Right ventricle myocardium superior (tissue), 1 donor: ENCODE measurements at regions not wholly inside any gene's neighbourhood (a gene's known extent, or its start where the extent isn't known, plus 50 kb on each side); places are given as distances from the start of the nearest gene placed in this dataset.

ENCODE experiments used
- ATAC-seq: fragments of 200-7000 bp; cut with Tn5 transposase; one replicate; pipeline ENCODE4 v1.9.1; 2020; ENCODE audit warnings: mild to moderate bottlenecking; ENCODE audit not compliant: poor library complexity
- DNase-seq: peaks from one replicate; pipeline ENCODE4 v3.0.0-alpha.2; 2020
- intact Hi-C: fragments of 100-400 bp; cut with DNase I; formaldehyde crosslinking; loops from one replicate; pipeline ENCODE4 v1.11.2; 2022
- donor health status: DM: no; HTN: yes; CAD: no; lungs with severe emphysema.

DNA sequence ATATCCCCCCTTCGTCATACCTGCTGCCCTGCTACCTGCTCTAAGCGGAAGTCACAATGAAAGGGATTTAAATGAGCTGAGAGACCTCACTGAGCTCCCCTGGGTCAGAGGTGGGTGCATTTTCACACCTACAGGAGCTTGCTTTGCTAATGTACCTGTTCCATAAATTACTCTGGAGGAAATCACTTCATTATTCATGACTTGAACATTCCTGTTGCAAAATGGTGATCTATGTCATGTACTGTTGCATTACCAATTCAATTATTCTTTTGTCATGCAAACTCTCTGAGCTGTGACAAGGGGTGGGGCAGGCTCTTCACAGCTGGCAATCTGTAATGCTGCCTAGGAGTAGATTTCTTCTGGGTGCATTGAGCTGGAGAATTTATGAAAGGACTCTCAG lies 761.3 kb downstream of the TSN start:
- ATAC-seq (no peak), DNase-seq (no peak)
- intact Hi-C loops = no loop called here

DNA sequence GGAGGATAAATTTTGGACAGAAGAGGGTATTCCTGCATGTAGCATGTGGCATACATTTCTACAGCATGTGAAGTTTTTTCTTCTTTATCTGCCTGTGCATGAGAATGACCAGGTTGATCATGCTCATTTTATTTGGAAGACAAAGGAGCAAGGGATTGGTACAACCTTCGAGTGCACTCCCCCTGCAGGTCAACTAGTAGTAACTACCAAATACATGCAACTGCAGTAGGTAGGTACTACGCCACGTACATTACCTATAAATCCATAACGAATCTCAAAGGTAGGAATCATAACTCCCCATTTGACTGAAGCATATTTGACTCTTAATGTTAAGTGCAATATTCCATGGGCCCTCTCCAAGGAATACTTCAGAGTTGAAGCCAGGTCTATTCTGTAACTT lies 763.9 kb downstream of the TSN start:
- intact Hi-C loops = no loop called here
- ATAC-seq = no peak

DNA sequence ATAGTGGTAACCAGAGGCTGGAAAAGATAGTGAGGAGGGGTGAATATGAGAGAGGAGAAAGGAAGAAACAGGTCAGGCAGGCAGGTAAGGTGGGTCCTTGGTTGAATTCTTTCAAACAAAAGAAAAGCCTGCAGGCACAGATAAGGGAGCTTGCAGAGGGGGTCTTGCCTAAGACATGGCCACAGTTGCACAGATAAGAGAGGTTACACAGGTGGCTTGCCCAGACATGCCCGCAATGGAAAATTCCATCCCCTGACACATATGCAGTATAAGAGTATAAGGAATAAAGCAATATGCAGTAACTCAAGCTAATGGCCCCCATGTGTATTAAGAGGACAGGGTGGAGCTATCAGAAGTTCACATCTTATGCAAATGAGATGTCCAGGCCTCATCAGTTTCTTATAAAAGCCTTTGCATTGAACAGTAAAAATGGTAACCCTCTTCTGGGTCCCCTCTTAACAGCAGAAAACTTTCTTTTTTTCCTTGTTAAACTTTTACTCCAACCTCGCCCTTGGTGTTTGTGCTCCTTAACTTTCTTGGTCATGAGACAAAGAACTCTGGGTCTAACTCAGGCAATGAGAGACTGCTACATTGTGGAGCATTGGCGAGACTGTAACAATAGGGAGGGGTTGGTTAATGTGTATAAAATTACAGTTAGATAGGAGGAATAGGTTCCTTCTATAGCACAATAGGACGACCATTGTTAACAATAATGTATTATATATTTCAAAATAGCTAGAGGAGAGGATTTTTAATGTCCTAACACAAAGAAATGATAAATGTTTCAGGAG lies 764.6 kb downstream of the TSN start:
- DNase-seq (no peak), ATAC-seq (no peak)
- intact Hi-C loops = no loop called here

More for the DNA sequence above, 763.9 kb downstream of the TSN start:
- DNase-seq = no peak

DNA sequence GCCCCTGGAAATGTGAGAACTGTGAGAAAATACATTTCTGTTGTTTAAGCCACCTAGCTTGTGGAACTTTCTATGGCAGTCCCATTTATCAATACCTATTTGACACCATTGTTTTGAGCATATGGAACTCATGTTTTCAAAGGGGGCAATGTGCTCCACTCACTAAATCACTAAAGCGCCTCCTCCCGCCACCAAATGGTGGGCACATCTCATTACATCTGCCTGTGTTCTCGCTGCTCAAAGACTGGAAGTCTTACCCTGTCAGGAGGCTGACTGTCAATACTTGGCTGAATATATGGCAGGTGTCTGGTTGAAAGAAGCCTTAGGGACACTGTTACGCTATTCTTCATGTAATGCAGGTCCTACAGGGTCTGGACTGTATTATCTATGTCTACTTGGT lies 767.7 kb downstream of the TSN start:
- ATAC-seq = no peak
- no peak for DNase-seq
- intact Hi-C loops = no loop called here

DNA sequence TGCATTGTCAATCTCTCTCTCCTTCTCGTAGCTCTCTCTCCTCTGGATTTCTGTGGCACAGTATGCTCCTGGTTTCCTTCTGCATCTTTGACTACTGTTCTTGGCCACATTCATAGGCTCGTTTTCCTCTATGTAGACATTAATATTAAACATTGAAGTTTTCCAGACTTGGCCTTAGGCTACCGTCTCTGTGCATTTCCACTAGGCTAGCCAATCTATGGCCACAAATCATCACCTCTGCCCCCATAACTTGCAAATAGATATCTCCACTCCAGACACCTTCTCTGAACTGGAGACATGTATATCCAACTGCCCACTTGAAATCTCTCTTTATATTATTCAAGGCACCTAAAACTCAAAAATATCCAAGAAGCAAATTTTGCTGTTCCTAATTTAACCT lies 768.5 kb downstream of the TSN start:
- no peak for DNase-seq
- intact Hi-C loops = no loop called here
- ATAC-seq = no peak

DNA sequence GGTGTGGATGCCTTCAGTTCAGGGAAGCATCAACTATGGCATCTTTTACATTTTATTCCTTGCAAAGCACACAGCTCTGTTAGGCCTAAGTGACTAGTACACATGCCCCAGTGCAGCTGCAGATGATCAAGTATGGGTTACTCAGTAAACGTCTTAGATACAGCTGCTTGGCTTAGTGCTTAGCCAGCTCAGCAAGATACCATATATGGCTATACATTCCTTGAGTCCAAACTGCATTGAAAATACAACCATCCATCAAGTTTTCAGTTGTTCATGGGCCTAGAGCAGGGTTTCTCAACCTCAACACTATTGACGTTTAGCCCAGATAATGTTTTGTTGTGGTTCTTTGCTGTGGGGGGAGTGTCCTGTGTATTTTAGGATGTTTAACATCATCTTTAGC lies 769.9 kb downstream of the TSN start:
- ATAC-seq (no peak), DNase-seq (no peak)
- intact Hi-C loops = no loop called here

DNA sequence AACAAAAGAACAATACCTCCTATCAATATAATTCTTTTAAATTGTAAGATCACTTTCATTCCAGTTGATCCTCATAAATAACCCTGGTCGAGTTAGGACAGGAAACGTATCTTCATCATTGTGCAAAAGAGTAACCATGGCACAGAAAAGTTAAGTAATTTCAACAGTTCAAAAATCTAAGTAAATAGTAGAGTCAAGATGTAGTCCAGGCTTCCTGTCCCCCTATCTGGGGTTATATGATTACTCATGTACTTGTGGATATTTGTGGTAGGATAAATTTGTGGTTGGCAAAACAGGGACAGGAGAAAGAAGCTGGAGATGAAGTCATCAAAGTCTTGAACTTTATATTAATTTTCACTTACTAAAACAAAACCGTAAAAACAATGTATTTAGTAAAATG lies 772.6 kb downstream of the TSN start:
- intact Hi-C loops = no loop called here
- no peak for ATAC-seq
- no peak for DNase-seq

DNA sequence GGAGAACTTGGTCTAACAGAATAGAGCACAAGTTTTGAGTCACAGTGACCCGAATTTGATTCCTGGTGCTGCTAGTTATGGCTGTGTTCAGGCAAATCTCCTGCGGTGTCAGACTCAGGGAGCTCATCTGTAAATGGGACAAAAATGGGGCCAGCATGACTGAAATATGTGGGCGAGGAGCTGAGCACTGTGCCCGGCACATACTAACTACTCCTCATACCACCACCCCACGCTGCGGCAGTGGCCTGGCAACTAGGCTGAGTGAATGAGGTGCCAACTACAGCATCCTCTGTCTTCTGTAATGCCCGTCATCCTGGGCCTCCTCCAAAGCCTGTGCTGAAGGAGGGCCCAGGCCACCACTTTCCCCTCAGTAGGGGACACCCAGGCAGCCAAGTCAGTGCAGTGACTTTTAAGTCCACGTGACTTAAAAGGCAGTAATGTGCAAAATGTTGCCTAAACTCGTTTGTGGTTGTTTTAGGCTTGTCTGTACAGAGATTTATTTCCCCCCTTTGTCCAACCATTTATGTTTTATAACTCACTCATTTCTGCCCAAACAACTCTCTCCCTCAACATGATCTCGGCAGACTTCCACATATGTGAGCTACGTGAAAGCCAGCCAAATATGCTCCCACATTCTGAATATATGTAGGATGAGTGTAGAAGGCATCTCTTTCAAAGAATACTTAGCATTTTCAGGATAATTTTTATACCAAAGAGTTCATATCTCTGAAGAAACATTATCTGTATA lies 773.7 kb downstream of the TSN start:
- ATAC-seq (no peak), DNase-seq (no peak)
- intact Hi-C loops = no loop called here

DNA sequence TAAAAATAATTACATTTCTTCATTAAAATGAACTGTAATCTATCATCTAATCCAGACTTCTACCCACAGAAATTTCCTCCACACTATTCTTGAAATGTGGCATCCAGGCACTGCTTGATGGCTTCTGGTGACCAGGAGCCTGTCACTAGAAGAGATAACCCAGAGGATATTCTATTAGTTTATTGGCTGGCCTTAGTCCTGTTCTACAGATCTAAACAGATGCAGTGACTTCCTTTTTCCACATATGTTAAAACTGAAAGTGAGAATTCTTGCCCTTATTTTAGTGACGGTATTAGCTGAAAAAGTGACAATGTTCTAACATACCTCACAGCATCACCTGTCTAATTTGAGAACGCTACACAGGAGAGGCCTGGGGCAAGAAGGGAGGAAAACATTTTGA lies 775.4 kb downstream of the TSN start:
- intact Hi-C loops = no loop called here
- DNase-seq = no peak
- no peak for ATAC-seq

DNA sequence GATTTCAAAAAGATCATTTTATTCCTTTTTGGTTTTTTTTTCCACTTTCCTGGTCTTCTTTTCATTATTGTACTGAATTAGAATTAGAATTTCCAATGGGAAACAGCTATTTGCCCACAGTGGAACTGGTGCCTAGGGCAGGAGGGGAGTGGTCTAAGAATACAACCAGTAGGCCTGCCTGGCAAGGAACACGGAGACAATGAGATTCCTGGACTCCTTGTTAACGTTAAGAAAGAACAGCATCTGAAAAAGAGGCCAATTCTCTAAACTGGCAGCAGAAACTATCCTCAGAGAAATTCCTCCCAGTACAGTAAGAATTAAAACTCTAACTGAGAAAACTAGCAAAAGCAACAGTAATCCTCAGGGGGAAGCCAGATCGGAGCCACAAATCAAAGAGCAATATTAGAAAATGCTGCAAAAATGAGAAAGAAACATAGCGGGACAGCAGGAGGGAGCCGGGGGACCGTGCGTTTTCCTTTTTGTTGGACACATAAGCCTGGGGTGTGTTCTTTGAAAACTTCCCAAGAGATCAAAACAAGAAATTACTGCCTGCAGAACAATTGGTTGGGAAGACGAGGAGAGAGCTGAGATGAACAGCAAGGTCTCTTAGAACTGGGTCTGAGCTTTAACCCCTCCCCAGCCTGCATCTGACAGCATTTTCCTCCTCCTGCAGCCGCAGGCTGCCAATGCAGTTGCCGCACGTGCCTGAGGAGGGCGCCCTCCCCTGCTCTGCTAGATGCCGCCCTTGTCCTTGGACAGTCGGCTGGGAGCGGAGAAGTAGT lies 776.0 kb downstream of the TSN start:
- DNase-seq (no peak), ATAC-seq (no peak)
- intact Hi-C loops = no loop called here

DNA sequence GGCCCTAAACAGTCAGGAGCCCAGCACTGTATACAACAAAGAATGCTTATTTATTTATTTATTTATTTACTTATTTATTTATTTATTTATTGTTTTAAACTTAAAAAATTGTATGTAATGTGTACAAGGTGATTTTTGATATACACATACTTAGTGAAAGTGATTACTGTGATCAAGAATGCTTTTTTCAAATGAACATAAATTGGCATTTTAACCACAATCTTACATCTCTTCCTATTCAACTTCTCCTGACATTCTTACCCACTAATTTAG lies 776.6 kb downstream of the TSN start:
- DNase-seq (no peak), ATAC-seq (no peak)
- intact Hi-C loops = no loop called here

DNA sequence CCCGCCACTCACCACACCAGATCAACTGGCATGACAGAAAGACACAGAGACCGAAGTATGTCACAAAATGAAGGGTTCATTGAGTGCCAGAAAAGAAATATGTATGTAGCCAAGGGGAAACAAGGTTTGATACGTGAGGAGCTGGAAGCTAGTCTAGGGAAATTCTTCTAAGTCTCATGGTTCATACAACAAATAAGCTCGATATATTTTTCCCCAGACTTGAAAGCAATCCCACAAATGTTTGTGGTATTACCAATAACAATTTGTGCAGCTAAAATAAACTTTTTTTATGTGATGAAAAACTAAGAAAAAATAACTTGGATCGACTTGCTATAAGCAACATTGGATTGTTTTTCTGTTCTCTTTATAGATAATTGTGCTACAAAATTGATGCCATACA lies 777.0 kb downstream of the TSN start:
- intact Hi-C loops = no loop called here
- ATAC-seq = no peak
- no peak for DNase-seq

DNA sequence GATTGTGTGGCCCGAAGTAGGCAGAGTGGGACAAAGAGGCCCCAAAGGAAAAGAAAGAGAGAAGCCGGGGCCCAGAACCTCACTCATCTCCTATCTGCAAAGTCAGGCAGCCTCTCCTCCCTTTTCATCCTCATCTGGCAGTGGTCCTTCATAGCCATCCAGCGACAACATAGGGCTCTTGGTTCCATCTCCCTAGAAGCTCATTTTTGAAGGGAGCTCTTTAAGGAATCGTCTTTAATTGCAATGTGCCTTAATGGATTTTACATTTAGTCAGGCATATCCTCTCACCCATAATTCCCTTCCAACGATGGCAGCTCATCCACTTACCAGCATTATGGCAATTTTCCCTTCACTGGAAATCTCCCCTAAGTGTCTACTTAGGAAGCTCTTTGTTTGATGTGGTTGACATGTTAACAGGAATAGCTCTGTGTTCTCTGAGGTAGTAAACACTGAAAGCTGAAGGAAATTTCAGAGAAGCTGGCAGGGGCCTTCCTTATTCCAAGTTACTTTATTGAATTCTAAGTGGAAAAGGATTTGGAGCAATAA lies 780.6 kb downstream of the TSN start:
- ATAC-seq (no peak), DNase-seq (no peak)
- intact Hi-C loops = no loop called here

DNA sequence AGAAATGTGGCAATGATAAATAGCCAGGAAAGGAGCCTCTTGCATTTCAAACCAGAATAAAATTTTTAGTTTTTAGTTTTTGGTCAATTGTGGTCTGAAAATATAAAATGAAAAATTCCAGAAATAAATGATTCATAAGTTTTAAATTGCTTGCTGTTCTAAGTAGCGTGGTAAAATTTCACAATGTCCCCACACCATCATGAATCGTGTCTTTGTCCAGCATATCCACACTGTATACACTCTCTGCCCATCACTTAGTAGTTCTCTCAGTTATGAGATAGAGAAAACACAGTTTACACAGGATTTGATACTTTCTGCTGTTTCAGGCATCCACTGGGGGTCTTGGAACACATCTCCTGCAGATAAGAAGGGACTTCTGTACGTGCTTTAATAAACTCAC lies 783.9 kb downstream of the TSN start:
- ATAC-seq (no peak), DNase-seq (no peak)
- intact Hi-C loops = no loop called here

DNA sequence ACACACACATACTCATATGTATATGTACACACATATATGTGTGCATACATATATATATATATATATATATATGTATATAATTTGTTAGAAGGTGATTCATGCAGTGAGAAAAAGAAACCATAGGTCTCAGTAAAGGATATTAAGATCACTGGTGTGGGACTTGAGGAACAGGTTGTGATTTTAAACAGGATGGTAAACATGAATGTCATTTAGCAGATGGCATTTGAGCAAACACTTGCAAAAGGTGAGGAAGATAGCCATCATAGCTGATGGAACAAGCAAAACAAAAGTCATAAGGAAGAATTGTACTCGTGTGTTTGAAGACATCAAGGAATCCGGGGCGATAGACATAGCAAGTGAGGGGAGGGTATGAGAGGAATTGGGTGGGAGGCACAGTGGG lies 784.5 kb downstream of the TSN start:
- ATAC-seq (no peak), DNase-seq (no peak)
- intact Hi-C loops = no loop called here

DNA sequence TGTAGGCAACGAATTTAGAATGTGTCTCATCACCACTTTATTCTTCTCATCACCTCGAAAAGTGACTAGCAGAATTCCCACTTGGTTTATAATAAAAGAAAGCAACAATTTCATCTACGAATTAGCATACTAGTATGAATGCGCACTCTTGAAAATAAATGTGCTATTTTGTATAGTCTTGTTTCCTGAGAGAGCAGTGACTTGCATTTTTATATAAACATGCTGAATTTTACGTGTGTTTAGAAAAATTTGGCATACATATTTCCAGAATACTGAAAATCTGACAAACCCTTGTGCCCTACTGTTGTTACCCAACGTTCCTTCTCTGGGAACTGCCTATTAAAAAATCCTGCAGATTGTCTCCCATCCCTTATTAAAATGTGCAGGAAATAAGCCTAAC lies 786.8 kb downstream of the TSN start:
- ATAC-seq (no peak), DNase-seq (no peak)
- intact Hi-C loops = no loop called here

DNA sequence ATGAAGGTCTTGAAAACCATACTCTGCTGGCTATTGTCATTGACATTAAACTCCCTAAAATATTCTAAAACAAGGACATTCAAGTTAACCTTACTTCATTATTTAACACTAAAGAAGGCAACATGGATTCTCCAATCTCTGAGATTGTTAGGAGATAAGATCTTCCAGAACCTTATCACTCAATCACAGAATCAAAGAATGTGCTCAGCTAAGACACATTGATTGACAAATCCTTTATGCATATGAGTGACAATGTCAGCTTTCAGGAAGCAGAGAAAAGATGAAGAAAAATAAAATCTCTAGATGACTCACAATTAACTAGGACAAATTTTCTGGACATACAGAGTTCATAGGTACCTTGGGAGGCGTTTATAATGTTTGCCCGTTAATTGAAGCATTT lies 787.2 kb downstream of the TSN start:
- intact Hi-C loops = no loop called here
- DNase-seq (no peak), ATAC-seq (no peak)

DNA sequence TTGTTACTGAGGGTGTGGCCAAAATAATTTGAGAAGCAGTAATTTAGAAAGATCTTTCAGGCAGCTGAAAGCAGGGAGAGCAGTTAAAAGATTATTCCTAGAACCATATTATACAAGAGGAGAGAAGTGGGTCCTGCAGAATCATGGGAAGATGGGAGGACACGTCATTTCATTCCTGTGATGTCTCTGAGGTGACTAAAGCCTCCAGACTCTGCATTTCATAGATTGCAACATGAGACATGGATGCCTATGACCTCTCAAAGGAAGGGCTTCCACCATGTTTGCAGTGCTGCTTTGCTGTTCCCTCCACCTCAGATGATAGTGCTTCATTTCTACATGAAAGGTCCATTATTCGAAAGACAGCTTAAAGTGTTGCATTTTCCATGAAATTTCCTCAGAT lies 788.4 kb downstream of the TSN start:
- DNase-seq = no peak
- intact Hi-C loops = no loop called here
- no peak for ATAC-seq

DNA sequence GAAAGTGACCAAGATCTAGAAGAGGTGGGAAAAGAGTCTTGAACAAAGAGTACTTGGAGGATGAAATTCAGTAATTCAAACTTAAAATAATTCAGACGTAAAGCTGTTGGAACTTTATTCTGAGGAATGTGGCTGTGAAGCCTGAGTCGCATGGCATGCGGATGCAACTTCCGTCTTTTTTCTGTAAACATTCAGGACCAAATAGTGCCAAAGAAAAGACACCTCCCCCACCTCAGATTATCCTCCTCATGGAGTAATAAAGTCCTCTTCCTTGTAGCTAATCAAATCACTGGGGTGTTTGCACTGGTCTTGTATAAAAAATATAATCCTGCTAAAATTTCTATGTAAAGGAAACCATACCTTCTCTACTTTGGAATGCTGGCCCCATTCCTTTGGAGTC lies 790.4 kb downstream of the TSN start:
- intact Hi-C loops = no loop called here
- no peak for DNase-seq
- no peak for ATAC-seq

DNA sequence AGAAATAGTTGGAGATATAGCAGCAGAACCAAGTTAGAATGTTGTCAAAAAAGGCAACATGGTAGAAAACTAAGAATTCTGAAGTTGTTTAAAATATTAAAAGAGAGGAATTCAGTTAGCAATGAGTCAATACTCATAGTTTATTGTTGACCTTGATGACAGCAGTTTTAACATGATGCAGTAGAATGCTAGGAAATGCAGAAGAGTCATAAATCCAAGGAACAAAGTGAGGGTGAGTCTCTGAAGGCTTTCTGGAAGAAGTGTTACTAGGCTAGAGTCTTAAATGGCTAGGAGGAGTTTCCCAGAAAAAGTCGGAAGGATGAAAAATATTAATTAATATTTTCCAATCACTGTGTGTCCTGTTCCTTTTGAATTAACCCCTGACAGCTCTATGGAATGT lies 807.3 kb downstream of the TSN start:
- intact Hi-C loops = no loop called here
- DNase-seq (no peak), ATAC-seq (no peak)
